GM12865 (cell line): ENCODE measurements at regions not wholly inside any gene's neighbourhood (a gene's known extent, or its start where the extent isn't known, plus 50 kb on each side); places are given as distances from the start of the nearest gene placed in this dataset.

Experiments
- DNase-seq: peaks from one replicate; pipeline ENCODE4 v3.0.0; 2010; ENCODE audit warnings: low read depth
- H3K4me3 ChIP-seq: 2 replicates; pipeline ENCODE4 v1.5.1; 2011; ENCODE audit warnings: mild to moderate bottlenecking, low read depth, low read length, control low read depth
- TF ChIP-seq, protein P1 (sequence below): IDR thresholded peaks from 2 replicates; pipeline ENCODE4 v1.5.1; 2011; ENCODE audit warnings: low read length, control low read depth, low read depth, inconsistent platforms; ENCODE audit not compliant: insufficient read depth; ENCODE audit errors: missing control alignments

DNA sequence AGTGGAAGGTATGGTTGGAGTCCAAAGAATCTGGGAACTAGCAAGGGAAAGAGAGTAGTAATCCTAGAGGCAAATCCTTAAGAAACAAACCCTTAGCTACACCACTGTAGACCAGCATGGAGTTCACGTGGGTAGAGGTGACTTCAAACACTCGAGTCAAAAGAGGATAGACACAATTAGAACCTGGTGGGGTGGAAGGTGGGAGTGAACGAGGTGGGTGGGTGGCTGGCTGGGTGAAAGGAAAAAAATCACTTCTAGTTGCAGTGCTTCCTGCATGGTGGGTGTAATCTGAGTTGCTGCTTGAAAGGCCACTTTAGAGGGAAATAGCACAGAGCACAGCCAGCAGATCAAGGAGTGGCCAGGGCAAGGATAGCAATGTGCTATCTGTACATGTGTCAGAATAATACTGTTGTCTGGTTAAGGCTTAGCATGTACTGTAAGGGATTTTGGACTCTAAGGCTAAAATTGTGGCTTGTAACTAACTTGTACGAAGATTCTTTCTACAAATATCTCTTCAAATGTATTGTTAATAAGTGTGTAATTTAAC is 356.2 kb downstream of the GRIA2 start:
- no peak overlapping the region for H3K4me3 ChIP-seq
- no peak for DNase-seq
- TF ChIP-seq, protein P1, sequence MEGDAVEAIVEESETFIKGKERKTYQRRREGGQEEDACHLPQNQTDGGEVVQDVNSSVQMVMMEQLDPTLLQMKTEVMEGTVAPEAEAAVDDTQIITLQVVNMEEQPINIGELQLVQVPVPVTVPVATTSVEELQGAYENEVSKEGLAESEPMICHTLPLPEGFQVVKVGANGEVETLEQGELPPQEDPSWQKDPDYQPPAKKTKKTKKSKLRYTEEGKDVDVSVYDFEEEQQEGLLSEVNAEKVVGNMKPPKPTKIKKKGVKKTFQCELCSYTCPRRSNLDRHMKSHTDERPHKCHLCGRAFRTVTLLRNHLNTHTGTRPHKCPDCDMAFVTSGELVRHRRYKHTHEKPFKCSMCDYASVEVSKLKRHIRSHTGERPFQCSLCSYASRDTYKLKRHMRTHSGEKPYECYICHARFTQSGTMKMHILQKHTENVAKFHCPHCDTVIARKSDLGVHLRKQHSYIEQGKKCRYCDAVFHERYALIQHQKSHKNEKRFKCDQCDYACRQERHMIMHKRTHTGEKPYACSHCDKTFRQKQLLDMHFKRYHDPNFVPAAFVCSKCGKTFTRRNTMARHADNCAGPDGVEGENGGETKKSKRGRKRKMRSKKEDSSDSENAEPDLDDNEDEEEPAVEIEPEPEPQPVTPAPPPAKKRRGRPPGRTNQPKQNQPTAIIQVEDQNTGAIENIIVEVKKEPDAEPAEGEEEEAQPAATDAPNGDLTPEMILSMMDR, result no peak

- no peak for DNase-seq
- TF ChIP-seq, protein P1, result no peak
- H3K4me3 ChIP-seq, result no peak overlapping the region
Measured at GRCh38 chr4:157575339-157575738, 354.8 kb downstream of the GRIA2 start.

- no peak for DNase-seq
- no peak overlapping the region for H3K4me3 ChIP-seq
- TF ChIP-seq, protein P1, result no peak
Measured at GRCh38 chr4:157574606-157575005, 354.1 kb downstream of the GRIA2 start.

GRCh38 chr4:157572951-157573350 is 352.4 kb downstream of the GRIA2 start:
- H3K4me3 ChIP-seq, result no peak overlapping the region
- TF ChIP-seq, protein P1, result no peak
- DNase-seq, result no peak

GRCh38 chr4:157572284-157572683 is 351.8 kb downstream of the GRIA2 start:
- DNase-seq, result no peak
- no peak overlapping the region for H3K4me3 ChIP-seq
- TF ChIP-seq, protein P1, result no peak

- no peak overlapping the region for H3K4me3 ChIP-seq
- TF ChIP-seq, protein P1, result no peak
- DNase-seq, result no peak
Measured at GRCh38 chr4:157564771-157565170, 344.2 kb downstream of the GRIA2 start.

- no peak overlapping the region for H3K4me3 ChIP-seq
- TF ChIP-seq, protein P1, result no peak
- no peak for DNase-seq
Measured at GRCh38 chr4:157564218-157564617, 343.7 kb downstream of the GRIA2 start.
